ENCODE measurements at regions not wholly inside any gene's neighbourhood (a gene's known extent, or its start where the extent isn't known, plus 50 kb on each side); places are given as distances from the start of the nearest gene placed in this dataset.
"Not testable (repeated sequence)": the region's sequence is repeated elsewhere in the genome, so short reads cannot be mapped to it uniquely, and the experiment has no call there.

GRCh38 chr2:167745667-167746066 lies 501.7 kb downstream of the STK39 start:
- Histone ChIP-seq H3K4me3 (ENCODE audit: control insufficient read depth in 2 of 3, extremely low read depth in 1 of 3, insufficient read depth in 2 of 3, low read depth in 1 of 3, low read length in 3 of 3) (no peak overlapping the region), H3K4me1 (ENCODE audit: control insufficient read depth, extremely low read depth, insufficient read depth, low read length) (no peaks in the 10 kb centered on the region), H2AFZ (ENCODE audit: control insufficient read depth, low read length) (no peak overlapping the region), H3K9me1 (ENCODE audit: control insufficient read depth, extremely low read depth, insufficient read depth, low read length) (no peaks in the 10 kb centered on the region), H3K4me2 (ENCODE audit: control insufficient read depth, extremely low read depth, insufficient read depth, low read depth, low read length) (no peak overlapping the region), H4K20me1 (ENCODE audit: control insufficient read depth, extremely low read depth, insufficient read depth, low read length) (no peaks in the 10 kb centered on the region), H3K36me3 (ENCODE audit: control insufficient read depth in 2 of 2, extremely low read depth in 1 of 2, insufficient read depth in 2 of 2, low read length in 2 of 2) (no peaks in the 10 kb centered on the region), H3K79me2 (ENCODE audit: control insufficient read depth, insufficient read depth, low read length) (no peaks in the 10 kb centered on the region), H3K9me3 (ENCODE audit: control insufficient read depth, low read depth, low read length) (no peaks in the 10 kb centered on the region), H3K27ac (ENCODE audit: control insufficient read depth, insufficient read depth, low read length) (no peak overlapping the region), H3K9ac (ENCODE audit: control insufficient read depth, extremely low read depth, insufficient read depth, low read length) (no peak overlapping the region), H3K27me3 (ENCODE audit: control insufficient read depth, extremely low read depth, insufficient read depth, low read length) (no peaks in the 10 kb centered on the region)
- dilution Hi-C loops (cut with MboI; ENCODE audit: extremely low pct_ligation_motif_present, low sequenced_read_pairs): no loop called here
- TF ChIP-seq EZH2 (IDR thresholded peaks at IDR 0.05; ENCODE audit: low read length) (no peak), CTCF (optimal IDR thresholded peaks at IDR 0.05 in 1 of 3, IDR thresholded peaks at IDR 0.05 in 1 of 3, conservative IDR thresholded peaks at IDR 0.05 in 1 of 3; ENCODE audit: extremely low read depth in 1 of 3, insufficient read depth in 2 of 3, low read length in 3 of 3) (no peak)
- FAIRE-seq (no peak), DNase-seq (ENCODE audit: low read depth, low spot score) (no peak)

GRCh38 chr2:167739921-167740320 lies 507.5 kb downstream of the STK39 start:
- H3K4me3 ChIP-seq (ENCODE audit: control insufficient read depth in 2 of 3, extremely low read depth in 1 of 3, insufficient read depth in 2 of 3, low read depth in 1 of 3, low read length in 3 of 3); H3K9me1 ChIP-seq (ENCODE audit: control insufficient read depth, extremely low read depth, insufficient read depth, low read length); H2AFZ ChIP-seq (ENCODE audit: control insufficient read depth, low read length); H3K79me2 ChIP-seq (ENCODE audit: control insufficient read depth, insufficient read depth, low read length); H3K4me2 ChIP-seq (ENCODE audit: control insufficient read depth, extremely low read depth, insufficient read depth, low read depth, low read length); H3K9me3 ChIP-seq (ENCODE audit: control insufficient read depth, low read depth, low read length); H3K27ac ChIP-seq (ENCODE audit: control insufficient read depth, insufficient read depth, low read length); H3K9ac ChIP-seq (ENCODE audit: control insufficient read depth, extremely low read depth, insufficient read depth, low read length); DNase-seq (ENCODE audit: low read depth, low spot score); H4K20me1 ChIP-seq (ENCODE audit: control insufficient read depth, extremely low read depth, insufficient read depth, low read length); H3K36me3 ChIP-seq (ENCODE audit: control insufficient read depth in 2 of 2, extremely low read depth in 1 of 2, insufficient read depth in 2 of 2, low read length in 2 of 2); dilution Hi-C loops (cut with MboI; ENCODE audit: extremely low pct_ligation_motif_present, low sequenced_read_pairs); FAIRE-seq; H3K4me1 ChIP-seq (ENCODE audit: control insufficient read depth, extremely low read depth, insufficient read depth, low read length); H3K27me3 ChIP-seq (ENCODE audit: control insufficient read depth, extremely low read depth, insufficient read depth, low read length): not testable (repeated sequence)

GRCh38 chr2:167733747-167734146 lies 513.6 kb downstream of the STK39 start:
- Histone ChIP-seq H3K27me3 (ENCODE audit: control insufficient read depth, extremely low read depth, insufficient read depth, low read length) (no peaks in the 10 kb centered on the region), H3K9ac (ENCODE audit: control insufficient read depth, extremely low read depth, insufficient read depth, low read length) (no peak overlapping the region), H3K79me2 (ENCODE audit: control insufficient read depth, insufficient read depth, low read length) (no peaks in the 10 kb centered on the region), H3K9me1 (ENCODE audit: control insufficient read depth, extremely low read depth, insufficient read depth, low read length) (no peaks in the 10 kb centered on the region), H3K4me1 (ENCODE audit: control insufficient read depth, extremely low read depth, insufficient read depth, low read length) (no peaks in the 10 kb centered on the region), H3K9me3 (ENCODE audit: control insufficient read depth, low read depth, low read length) (no peaks in the 10 kb centered on the region), H3K27ac (ENCODE audit: control insufficient read depth, insufficient read depth, low read length) (no peak overlapping the region), H2AFZ (ENCODE audit: control insufficient read depth, low read length) (no peak overlapping the region), H4K20me1 (ENCODE audit: control insufficient read depth, extremely low read depth, insufficient read depth, low read length) (no peaks in the 10 kb centered on the region), H3K36me3 (ENCODE audit: control insufficient read depth in 2 of 2, extremely low read depth in 1 of 2, insufficient read depth in 2 of 2, low read length in 2 of 2) (no peaks in the 10 kb centered on the region), H3K4me3 (ENCODE audit: control insufficient read depth in 2 of 3, extremely low read depth in 1 of 3, insufficient read depth in 2 of 3, low read depth in 1 of 3, low read length in 3 of 3) (no peak overlapping the region), H3K4me2 (ENCODE audit: control insufficient read depth, extremely low read depth, insufficient read depth, low read depth, low read length) (no peak overlapping the region)
- FAIRE-seq (no peak), DNase-seq (ENCODE audit: low read depth, low spot score) (no peak)
- no peak for TF ChIP-seq CTCF (optimal IDR thresholded peaks at IDR 0.05 in 1 of 3, IDR thresholded peaks at IDR 0.05 in 1 of 3, conservative IDR thresholded peaks at IDR 0.05 in 1 of 3; ENCODE audit: extremely low read depth in 1 of 3, insufficient read depth in 2 of 3, low read length in 3 of 3)
- TF ChIP-seq EZH2 (IDR thresholded peaks at IDR 0.05; ENCODE audit: low read length): no peak
- dilution Hi-C loops (cut with MboI; ENCODE audit: extremely low pct_ligation_motif_present, low sequenced_read_pairs): no loop called here

Data from keratinocyte (primary cell).